COLO668 (cell line): ENCODE measurements at regions not wholly inside any gene's neighbourhood (a gene's known extent, or its start where the extent isn't known, plus 50 kb on each side); places are given as distances from the start of the nearest gene placed in this dataset.
"Not testable (repeated sequence)": the region's sequence is repeated elsewhere in the genome, so short reads cannot be mapped to it uniquely, and the experiment has no call there.

ENCODE experiments used
- DNase-seq: peaks from one replicate; lab custom pipeline; 2025; ENCODE audit not compliant: unreplicated experiment; lab: John Stamatoyannopoulos, UW

DNA sequence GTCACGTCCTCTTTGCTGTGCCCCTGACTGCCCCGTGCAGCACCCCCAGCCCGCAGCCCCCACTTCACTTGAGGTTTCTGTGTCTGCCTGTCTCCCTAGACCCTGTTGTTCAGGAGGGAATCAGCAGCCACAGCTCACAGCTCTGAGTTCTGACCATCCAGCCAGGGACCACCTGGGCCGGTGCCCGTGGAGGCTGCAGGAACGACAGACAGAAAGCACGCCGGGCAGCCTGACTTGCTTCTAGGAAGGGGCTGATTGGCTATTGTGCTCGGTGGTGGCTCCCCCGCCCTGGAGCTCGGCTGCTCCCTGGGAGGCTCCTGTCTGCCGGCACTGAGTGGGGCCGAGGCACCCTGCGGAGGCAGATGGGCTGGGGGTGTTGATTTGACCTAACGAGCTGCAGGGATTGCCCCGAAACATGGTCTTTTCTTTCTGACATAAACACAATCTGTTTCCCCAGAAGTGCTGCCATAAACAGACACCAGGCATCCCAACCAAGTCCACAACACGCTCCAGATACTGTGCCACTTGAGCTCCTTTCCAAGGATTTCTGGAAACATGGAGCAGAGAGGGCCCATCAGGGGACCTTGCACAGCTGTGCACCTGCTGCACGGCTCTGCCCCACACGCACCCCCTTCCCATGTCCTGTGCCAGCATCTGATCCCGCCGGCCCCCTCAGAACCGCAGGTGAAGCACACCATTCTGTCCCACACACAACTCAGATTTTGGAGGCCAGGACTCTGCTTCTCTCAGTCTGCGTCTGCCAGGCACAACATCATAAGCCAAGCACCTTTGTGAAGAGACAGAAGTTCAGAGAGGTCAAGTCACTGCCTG is 855.9 kb downstream of the TBC1D22A start:
- no peak for DNase-seq

- DNase-seq: no peak
These were observed 854.7 kb downstream of the TBC1D22A start for GRCh38 chr22:47617186-47617585.

DNA sequence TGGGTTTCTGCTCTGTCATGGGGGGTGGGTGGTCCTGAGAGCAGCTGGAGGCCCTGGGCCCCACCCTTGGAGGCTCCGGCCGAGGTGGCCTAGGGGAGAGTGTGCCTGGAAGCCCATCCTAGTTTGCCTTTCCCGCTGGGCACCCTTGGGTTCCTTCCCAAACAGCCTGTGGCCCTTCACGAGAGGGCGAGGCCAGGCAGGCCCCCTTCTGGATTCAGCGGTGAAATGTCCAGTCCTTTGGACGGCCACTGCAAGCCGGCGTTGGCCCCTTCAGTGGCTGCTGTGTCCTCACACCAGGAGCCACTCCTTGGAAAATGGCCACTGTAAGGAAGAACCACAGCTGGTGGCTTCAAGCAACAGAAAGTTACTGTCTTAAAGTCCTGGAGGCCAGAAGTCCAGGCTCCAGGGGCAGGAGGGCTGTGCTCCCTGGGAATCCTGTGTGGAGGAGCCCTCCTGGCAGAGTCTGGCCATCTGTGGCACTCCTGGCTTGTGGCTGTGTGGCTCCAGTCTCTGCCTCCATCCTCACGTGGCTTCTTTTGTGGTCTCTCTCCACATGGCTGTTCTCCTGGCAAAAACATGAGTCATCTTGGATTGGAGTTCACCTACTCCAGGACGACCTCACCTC is 854.1 kb downstream of the TBC1D22A start:
- no peak for DNase-seq

DNA sequence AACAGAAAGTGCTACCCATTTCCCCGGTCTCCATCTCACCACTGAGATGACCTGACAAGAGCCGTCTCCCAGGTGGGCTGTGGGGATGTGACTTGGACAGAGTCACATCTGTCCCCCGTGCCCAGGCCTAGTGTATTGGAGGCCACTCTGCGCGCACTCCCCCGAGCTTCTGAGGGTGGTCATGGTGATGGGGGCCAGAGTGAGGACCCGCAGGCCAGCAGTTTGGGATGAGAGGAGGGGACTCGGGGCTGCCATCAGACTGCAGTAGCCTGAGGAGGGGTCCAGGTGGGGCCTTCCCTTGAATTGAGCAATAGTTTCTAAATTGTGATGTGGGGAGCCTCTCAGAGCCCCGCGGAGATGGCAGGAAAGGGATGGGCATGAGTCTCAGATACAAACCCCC is 852.6 kb downstream of the TBC1D22A start:
- DNase-seq: no peak

DNA sequence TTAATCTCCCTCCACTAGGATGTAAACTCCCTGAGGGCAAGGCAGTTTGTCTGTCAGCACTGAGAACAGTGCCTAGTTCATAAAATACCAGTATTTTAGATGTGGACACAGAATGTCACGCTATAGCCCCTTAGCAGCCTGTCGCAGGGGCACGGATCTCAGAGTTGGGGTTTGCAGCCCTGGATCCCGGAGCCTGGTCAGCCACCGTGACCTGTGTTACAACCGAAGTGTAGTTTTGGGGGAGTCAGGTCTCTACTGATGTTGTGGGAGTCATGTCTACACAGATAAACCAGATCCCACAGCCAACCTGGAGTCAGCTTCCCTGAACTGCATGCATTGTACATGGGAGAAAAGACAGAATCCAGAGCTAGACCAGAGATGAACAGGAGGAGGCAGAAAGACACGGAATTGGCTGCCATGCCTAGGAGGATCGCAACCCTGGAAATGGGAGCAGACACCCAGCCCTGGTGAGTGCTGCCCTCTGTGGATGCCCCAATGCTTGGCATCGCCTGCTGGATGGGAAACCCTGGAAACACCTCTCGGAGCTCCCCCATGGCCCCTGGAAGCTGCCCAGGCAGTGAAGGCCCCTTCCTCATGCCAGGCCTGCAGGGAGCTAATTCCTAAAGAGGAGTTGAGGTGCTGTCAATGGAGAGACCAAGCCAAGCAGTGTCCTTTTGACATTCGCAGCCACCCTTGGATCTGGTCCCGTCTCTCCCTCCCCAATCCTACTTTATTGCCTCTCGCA is 851.3 kb downstream of the TBC1D22A start:
- no peak for DNase-seq

DNA sequence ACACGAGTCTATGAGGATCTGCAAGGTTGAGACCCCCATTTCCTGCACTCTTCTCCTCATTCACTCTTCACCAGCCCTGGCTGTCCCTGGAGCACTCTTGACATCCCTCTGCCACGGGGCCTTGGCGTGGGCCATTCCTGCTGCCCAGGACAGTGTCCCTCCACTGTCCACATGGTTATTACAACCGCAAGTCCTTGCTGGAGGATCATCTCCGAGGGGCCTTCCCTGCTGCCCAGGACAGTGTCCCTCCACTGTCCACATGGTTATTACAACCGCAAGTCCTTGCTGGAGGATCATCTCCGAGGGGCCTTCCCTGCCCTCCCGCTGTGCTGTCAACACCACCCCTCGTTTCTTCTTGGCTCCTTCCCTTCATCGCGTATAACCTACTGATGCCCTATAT is 850.7 kb downstream of the TBC1D22A start:
- DNase-seq: not testable (repeated sequence)

GRCh38 chr22:47612311-47612910 is 850.0 kb downstream of the TBC1D22A start:
- DNase-seq: no peak

- DNase-seq: no peak
These were observed 848.3 kb downstream of the TBC1D22A start for GRCh38 chr22:47610764-47611163.

DNA sequence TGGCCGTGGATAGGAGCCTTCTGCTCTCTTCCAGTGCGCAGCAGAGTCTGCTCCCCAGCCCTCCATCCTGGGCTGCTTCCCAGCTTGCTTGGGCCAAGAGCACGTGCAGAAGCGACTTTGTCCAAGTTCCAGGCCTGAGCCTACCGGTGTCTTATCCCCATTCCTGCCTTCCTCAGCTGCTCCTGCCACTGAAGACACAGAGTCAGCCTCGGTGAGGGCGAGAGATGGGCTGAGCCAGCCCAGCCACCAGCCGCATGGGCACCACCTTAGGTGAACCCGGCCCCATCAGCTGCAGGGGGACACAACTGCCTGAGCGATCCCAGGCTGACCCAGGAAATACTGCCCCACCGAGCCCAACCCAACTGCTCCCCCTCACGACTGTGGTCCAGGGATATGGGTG is 847.8 kb downstream of the TBC1D22A start:
- no peak for DNase-seq

- DNase-seq: no peak
These were observed 847.2 kb downstream of the TBC1D22A start for GRCh38 chr22:47609653-47610052.

DNA sequence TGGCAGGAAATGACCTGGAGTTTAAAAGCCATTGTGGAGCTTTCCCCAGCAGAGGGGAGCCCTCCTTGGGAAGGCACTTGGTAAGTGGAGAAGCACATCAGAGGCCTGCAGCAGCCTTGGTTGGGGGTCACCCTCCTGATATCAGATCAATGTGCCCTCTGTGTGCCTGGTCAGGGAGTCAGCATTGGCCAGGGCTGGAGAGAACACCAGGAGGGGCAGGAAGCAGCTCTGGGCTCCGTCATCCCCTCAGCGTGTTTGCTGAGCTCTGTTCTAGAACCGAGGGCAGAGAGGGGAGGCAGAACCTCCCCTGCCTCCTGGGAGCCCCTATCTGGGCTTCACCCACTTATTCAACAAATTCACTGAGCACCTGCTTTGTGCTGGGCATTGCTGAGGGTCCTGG is 846.0 kb downstream of the TBC1D22A start:
- no peak for DNase-seq

GRCh38 chr22:47607486-47607885 is 845.0 kb downstream of the TBC1D22A start:
- DNase-seq: no peak

DNA sequence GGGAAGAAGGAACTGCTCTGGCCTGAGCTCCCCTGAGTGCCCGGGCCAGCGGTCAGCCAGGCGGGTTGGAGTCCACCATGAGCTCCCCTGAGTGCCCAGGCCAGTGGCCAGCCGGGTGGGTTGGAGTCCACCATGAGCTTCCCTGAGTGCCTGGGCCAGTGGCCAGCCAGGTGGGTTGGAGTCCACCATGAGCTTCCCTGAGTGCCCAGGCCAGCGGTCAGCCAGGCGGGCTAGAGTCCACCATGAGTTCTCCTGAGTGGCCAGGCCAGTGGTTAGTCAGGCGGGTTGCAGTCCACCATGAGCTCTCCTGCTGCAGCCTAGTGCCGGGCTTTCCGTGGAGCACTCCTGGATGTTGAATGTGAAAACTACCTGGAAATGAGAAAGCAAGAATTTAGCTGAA is 844.0 kb downstream of the TBC1D22A start:
- no peak for DNase-seq

DNA sequence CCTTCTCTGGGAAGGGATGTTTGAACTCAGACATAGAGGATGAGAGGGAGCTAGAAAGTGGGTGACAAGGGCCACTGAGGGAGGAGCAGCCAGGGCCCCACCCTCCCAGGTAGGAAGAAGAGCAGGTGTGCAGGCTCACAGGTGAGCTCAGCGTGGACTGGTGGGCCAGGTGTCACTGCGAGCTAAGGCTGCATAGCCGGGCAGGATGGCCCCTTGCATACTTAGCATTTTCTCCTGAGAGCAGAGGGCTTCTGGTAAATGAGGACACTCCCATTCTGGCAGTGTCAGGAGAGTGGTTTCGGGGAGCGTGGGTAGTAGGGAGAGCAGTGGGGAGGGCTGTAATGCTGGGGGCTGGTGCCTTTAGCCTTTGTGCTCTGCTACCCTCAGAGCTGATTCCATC is 843.4 kb downstream of the TBC1D22A start:
- DNase-seq: peak; percentile 81

DNA sequence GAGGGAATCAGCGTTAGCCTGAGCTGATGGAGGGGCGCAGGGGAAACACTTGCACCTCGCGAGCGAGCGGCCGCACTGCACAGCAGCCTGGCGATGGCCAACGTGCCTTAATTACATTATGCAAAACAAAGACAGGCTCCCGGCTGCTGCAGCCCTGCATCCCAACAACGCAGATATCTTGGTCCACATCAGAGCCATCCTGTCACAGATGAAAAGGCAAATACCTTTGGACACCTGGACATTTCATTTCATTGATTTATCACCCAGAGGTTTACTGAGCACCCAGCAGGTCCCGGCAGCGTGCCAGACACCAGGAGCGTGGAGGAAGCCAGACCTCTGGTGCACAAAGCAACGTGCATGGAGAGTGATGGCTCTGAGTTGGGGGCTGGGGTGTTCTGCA is 843.0 kb downstream of the TBC1D22A start:
- DNase-seq: peak; percentile 85

DNA sequence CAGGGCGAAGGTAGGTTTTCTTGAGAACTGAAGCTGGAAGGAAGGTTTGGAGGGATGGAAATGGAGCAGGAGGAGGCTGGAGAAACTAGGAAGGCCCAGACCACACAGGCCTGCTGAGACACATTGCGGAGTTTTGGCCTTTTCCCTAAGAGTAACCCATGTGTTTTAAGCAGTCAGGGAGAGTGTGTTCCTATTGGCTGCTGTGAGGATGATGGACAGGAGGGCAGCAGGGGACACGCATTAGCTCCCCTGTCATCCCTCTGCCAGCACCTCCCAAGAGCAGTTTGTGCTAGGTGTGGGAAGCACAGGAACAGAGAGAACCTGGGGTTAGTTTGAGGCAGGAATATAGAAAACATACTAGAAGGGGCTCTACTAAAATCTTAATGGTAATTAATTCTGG is 842.1 kb downstream of the TBC1D22A start:
- no peak for DNase-seq

DNA sequence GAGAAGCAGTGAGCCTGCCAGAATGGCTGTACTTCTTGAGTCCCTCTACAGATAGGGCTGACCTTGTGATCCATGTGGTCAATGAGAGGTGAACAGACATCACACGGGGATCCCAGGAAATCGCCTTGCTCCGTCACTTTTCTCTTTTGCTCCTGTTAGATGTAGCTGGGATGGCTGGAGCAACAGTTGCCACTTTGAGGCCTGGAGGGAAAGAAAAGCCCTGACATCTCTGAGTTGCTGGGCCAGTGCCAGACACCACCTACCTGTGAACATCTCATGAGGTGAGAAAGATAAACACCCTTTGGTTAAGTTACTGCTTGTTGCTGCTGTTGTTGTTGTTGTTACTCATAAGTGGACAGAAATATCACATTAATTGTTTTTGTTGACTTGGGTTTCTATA is 840.3 kb downstream of the TBC1D22A start:
- no peak for DNase-seq

DNA sequence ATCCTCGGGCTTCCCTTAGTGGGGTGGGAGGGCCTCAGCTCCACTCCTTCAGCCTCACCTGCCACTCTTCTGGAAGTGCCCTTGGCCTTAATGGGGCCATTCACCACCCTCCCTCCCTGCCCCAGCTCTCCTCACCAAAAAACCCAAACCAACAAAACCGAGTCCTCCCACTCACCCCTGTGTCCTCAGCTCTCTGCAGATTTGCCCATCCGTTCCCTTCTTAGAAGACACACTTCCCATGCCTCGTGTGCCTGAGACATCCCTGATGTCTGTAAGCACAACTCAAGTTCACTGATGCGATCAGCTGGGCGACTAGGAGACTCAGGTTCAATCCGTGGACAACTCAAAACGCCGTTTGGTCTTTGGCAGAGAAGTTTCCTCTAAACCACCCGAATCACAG is 839.2 kb downstream of the TBC1D22A start:
- DNase-seq: no peak

DNA sequence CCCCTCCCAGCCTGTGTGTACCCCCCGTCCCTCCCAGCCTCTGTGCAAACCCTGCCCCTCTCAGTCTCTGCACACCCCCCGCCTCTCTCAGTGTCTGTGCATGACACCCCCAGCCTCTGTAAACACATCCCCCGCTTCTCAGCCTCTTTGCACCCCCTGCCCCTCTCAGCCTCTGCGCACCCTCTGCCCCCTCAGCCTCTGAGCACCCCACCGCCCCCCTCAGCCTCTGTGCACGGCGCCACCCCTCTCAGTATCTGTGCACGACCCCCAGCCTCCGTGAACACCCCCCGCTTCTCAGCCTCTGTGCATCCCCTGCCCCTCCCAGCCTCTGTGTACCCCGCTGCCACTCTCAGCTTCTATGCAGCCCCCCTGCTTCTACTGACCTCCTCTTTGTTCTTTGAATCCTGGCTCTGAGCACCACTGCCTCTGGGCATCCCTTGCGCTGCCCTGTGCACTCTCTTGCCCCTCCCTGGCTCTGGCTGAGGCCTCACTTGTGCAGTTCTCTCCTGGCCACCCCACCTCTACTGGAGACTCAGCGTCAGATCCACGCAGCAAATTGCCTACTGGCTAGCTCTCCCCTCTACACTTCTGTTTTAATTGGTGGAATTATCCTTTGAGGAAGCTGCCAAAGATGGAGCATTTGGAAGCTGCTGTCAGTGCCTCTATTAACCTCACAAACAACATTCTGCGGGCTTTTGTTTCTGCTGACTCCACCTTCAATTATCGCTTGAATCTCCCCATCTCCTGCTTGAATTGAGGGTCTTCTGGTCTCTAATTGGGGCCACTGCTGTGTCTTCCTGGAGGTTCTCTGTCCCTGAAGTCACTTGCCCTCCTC is 838.6 kb downstream of the TBC1D22A start:
- no peak for DNase-seq

DNA sequence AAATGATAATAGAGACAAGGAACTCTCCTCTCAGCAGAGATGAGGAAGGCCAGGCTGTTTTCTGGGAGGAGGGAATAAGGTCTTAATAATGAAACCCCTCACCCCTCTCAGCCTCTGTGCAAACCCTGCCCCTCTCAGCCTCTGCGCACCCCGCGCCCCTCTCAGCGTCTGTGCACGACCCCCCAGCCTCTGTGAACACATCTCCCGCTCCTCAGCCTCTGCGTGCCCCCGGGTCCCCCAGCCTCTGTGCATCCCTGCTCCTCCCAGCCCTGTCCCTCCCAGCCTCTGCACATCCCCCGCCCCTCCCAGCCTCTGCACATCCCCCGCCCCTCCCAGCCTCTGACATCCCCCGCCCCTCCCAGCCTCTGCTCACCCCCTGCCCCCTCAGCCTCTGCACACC is 837.8 kb downstream of the TBC1D22A start:
- DNase-seq: no peak

DNA sequence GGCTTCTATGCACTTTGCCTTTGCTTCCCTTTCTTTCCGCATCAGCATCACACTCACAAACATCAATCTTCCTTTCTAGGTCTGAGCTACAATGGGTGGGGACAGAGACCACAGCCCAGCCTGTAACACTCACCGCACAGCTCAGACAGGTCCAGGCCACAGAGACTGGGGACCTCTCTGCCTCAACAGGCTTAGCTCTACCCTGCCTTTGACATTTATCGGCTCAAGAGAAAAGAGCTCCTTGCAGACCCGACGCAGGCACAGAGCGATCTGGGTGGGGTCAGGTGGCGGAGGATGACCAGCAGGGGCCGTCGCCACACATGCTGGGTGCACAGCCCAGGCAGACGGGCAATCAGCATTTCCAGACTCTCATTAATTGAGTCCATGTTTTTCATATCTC is 837.3 kb downstream of the TBC1D22A start:
- DNase-seq: no peak
